ENCODE measurements at regions not wholly inside any gene's neighbourhood (a gene's known extent, or its start where the extent isn't known, plus 50 kb on each side); places are given as distances from the start of the nearest gene placed in this dataset.
"Not testable (repeated sequence)": the region's sequence is repeated elsewhere in the genome, so short reads cannot be mapped to it uniquely, and the experiment has no call there.

DNA sequence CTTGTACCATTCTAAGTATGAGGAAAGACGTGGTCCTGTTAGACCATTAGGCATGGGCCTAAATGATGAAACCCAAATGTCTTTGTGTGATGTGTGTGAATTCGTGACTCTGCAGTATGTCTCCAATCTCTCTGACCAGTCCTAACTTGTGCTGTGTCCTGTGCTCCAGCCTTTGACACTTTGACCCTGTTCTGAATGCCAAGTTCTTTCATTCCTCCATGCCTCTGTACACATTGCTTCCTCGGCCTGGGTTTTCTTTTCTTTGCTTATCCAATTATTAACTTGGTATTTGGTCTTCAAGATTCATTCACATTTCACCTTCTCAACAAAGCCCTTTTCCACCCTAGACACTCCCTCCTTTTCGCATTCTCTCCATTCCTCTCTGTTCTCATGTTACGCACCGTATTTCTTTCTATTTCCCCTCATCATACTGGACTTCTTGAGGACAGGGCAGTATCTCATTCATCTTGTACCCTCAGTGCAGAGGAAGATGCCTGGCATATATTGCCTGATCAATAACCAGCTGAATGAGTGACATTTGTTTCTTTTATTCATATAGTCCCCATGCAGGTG is 138.7 kb downstream of the F11 start:
- no peak overlapping the region for H3K4me2 ChIP-seq (ENCODE audit: low read length)
- H3F3A ChIP-seq (ENCODE audit: insufficient read depth, low read length): no peaks in the 10 kb centered on the region
- no peaks in the 10 kb centered on the region; the same call in 1 of the 2 replicates for H3K27me3 ChIP-seq (ENCODE audit: insufficient read depth, low read length)
- no peak overlapping the region for H3K4me3 ChIP-seq (ENCODE audit: low read depth, low read length, poor library complexity, severe bottlenecking)
- H3K9me3 ChIP-seq (ENCODE audit: low read length): no peaks in the 10 kb centered on the region
- H3K36me3 ChIP-seq (ENCODE audit: insufficient read depth, low read length): no peaks in the 10 kb centered on the region
- no peaks in the 10 kb centered on the region for H3K79me2 ChIP-seq (ENCODE audit: insufficient read depth, low read length)
- H3K9me2 ChIP-seq (ENCODE audit: low read depth, low read length): no peaks in the 10 kb centered on the region
- H3K4me1 ChIP-seq (ENCODE audit: insufficient read depth, low read length, severe bottlenecking): no peaks in the 10 kb centered on the region
- H3K9ac ChIP-seq (ENCODE audit: low read length): no peak overlapping the region
- H3K27ac ChIP-seq (ENCODE audit: low read depth, low read length, poor library complexity, severe bottlenecking): no peak overlapping the region
- TF ChIP-seq EZH2 (IDR thresholded peaks at IDR 0.05; ENCODE audit: borderline replicate concordance, low read length): no peak
- TF ChIP-seq, protein P1, sequence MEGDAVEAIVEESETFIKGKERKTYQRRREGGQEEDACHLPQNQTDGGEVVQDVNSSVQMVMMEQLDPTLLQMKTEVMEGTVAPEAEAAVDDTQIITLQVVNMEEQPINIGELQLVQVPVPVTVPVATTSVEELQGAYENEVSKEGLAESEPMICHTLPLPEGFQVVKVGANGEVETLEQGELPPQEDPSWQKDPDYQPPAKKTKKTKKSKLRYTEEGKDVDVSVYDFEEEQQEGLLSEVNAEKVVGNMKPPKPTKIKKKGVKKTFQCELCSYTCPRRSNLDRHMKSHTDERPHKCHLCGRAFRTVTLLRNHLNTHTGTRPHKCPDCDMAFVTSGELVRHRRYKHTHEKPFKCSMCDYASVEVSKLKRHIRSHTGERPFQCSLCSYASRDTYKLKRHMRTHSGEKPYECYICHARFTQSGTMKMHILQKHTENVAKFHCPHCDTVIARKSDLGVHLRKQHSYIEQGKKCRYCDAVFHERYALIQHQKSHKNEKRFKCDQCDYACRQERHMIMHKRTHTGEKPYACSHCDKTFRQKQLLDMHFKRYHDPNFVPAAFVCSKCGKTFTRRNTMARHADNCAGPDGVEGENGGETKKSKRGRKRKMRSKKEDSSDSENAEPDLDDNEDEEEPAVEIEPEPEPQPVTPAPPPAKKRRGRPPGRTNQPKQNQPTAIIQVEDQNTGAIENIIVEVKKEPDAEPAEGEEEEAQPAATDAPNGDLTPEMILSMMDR (IDR thresholded peaks at IDR 0.05; ENCODE audit: low read length): no peak
- no peak overlapping the region for H2AFZ ChIP-seq (ENCODE audit: low read length)
- no peaks in the 10 kb centered on the region for H4K20me1 ChIP-seq (ENCODE audit: insufficient read depth, low read length)

DNA sequence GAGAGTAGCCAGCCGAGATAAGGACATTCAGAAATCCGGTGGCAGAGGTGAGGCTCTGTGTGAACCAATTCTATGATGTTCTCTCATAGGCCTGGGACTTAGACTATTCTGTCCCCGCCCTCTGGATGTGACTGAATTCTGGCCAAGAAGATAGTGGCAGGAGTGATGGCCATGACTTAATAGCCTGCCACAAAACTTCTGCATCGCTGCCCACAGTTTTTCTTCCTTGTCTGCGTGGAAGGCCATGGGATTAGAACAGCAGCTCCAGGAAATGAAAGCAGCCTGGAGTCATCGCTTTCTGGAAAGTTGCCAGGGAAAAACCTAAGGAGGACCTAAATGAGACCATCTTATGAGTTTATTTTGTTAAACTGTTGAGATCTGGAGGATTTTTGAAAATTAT is 134.7 kb downstream of the F11 start:
- Histone ChIP-seq H3K4me2 (ENCODE audit: low read length) (no peak overlapping the region), H2AFZ (ENCODE audit: low read length) (no peak overlapping the region), H3K27me3 (ENCODE audit: insufficient read depth, low read length) (no peaks in the 10 kb centered on the region), H3K36me3 (ENCODE audit: insufficient read depth, low read length) (no peaks in the 10 kb centered on the region), H3K79me2 (ENCODE audit: insufficient read depth, low read length) (no peaks in the 10 kb centered on the region), H3K9ac (ENCODE audit: low read length) (no peak overlapping the region), H3K4me1 (ENCODE audit: insufficient read depth, low read length, severe bottlenecking) (no peaks in the 10 kb centered on the region), H3F3A (ENCODE audit: insufficient read depth, low read length) (no peaks in the 10 kb centered on the region), H4K20me1 (ENCODE audit: insufficient read depth, low read length) (no peaks in the 10 kb centered on the region), H3K27ac (ENCODE audit: low read depth, low read length, poor library complexity, severe bottlenecking) (no peak overlapping the region), H3K9me3 (ENCODE audit: low read length) (no peaks in the 10 kb centered on the region), H3K9me2 (ENCODE audit: low read depth, low read length) (no peaks in the 10 kb centered on the region), H3K4me3 (ENCODE audit: low read depth, low read length, poor library complexity, severe bottlenecking) (no peak overlapping the region)
- TF ChIP-seq, protein P1 (IDR thresholded peaks at IDR 0.05; ENCODE audit: low read length): no peak
- no peak for TF ChIP-seq EZH2 (IDR thresholded peaks at IDR 0.05; ENCODE audit: borderline replicate concordance, low read length)

DNA sequence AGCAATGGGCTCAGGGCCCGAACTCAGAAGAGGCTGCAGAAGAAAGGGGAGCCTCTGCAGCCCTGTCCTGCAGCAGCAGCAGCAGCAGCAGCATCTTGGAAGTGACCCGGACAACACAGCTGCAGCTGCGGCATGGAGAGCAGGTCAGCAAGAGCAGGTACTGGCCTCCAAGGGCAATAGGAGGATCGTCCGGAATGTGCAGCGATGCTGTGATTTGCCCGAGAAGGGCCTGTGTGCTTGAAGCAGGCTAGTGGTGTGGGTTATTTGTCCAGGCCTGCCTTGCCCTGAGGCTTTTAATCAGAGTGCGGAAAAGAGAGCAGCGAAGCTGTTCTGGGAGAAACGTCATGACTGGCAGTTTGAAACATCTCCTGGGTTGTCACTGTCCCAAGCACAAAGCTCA is 126.0 kb downstream of the F11 start:
- Histone ChIP-seq H3K9me2 (ENCODE audit: low read depth, low read length) (no peaks in the 10 kb centered on the region), H3K4me3 (ENCODE audit: low read depth, low read length, poor library complexity, severe bottlenecking) (no peak overlapping the region), H3K4me2 (ENCODE audit: low read length) (no peak overlapping the region), H3K9ac (ENCODE audit: low read length) (no peak overlapping the region), H3K36me3 (ENCODE audit: insufficient read depth, low read length) (no peaks in the 10 kb centered on the region), H3K4me1 (ENCODE audit: insufficient read depth, low read length, severe bottlenecking) (no peaks in the 10 kb centered on the region), H3F3A (ENCODE audit: insufficient read depth, low read length) (no peaks in the 10 kb centered on the region), H4K20me1 (ENCODE audit: insufficient read depth, low read length) (no peaks in the 10 kb centered on the region), H3K9me3 (ENCODE audit: low read length) (no peaks in the 10 kb centered on the region), H3K27me3 (ENCODE audit: insufficient read depth, low read length) (0 out of 2 replicates have a peak, but pooled peaks cover 3% of the 10 kb centered on the region), H2AFZ (ENCODE audit: low read length) (no peak overlapping the region), H3K27ac (ENCODE audit: low read depth, low read length, poor library complexity, severe bottlenecking) (no peak overlapping the region), H3K79me2 (ENCODE audit: insufficient read depth, low read length) (no peaks in the 10 kb centered on the region)
- no peak for TF ChIP-seq EZH2 (IDR thresholded peaks at IDR 0.05; ENCODE audit: borderline replicate concordance, low read length)
- TF ChIP-seq, protein P1 (IDR thresholded peaks at IDR 0.05; ENCODE audit: low read length): no peak

DNA sequence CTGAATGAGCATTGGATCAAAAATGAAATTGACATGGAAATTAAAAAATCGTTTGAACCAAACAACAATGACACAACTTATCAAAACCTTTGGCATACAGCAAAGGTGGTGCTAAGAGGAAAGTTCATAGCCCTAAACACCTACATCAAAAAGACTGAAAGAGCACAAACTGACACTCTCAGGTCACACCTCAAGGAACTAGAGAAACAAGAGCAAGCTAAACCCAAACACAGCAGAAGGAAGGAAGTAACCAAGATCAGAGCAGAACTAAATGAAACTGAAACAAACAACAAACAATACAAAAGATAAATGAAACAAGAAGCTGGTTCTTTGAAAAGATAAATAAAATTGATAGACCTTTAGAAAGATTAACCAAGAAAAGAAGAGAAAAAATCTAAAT is 118.3 kb downstream of the F11 start:
- H2AFZ ChIP-seq (ENCODE audit: low read length); H3K27ac ChIP-seq (ENCODE audit: low read depth, low read length, poor library complexity, severe bottlenecking); H3K79me2 ChIP-seq (ENCODE audit: insufficient read depth, low read length); H3K36me3 ChIP-seq (ENCODE audit: insufficient read depth, low read length); H3K27me3 ChIP-seq (ENCODE audit: insufficient read depth, low read length); H3K9ac ChIP-seq (ENCODE audit: low read length); H3K4me3 ChIP-seq (ENCODE audit: low read depth, low read length, poor library complexity, severe bottlenecking); H3K4me1 ChIP-seq (ENCODE audit: insufficient read depth, low read length, severe bottlenecking); H4K20me1 ChIP-seq (ENCODE audit: insufficient read depth, low read length); H3K9me2 ChIP-seq (ENCODE audit: low read depth, low read length); H3K9me3 ChIP-seq (ENCODE audit: low read length); H3F3A ChIP-seq (ENCODE audit: insufficient read depth, low read length): not testable (repeated sequence)
- H3K4me2 ChIP-seq (ENCODE audit: low read length): 0 out of 2 replicates have a peak overlapping the region, but pooled peaks have one; percentile 16
